Calu3 (cell line): ENCODE measurements at regions not wholly inside any gene's neighbourhood (a gene's known extent, or its start where the extent isn't known, plus 50 kb on each side); places are given as distances from the start of the nearest gene placed in this dataset.

Source experiments
- BruUV-seq: library from RNA; stranded (reverse); fragments of 400-500 nt; replicated peaks from 2 replicates; lab custom pipeline; 2021; lab: Mats Ljungman, UMichigan
- CTCF ChIA-PET: fragments of 300-600 bp; sonication (Branson Sonifier 250); formaldehyde crosslinking; loops from one replicate; lab custom pipeline; 2022; ENCODE audit warnings: antibody characterized with exemption; lab: Charles Lee
- DNase-seq: peaks from one replicate; pipeline ENCODE4 v3.0.0; 2022
- H3K27ac Mint-ChIP-seq: one replicate; pipeline ENCODE4 v1.8.0; 2022; ENCODE audit warnings: mixed read lengths; ENCODE audit not compliant: unreplicated experiment
- H3K27me3 Mint-ChIP-seq: one replicate; pipeline ENCODE4 v1.8.0; 2022; ENCODE audit warnings: mixed read lengths; ENCODE audit not compliant: unreplicated experiment
- H3K36me3 Mint-ChIP-seq: one replicate; pipeline ENCODE4 v1.8.0; 2022; ENCODE audit warnings: mild to moderate bottlenecking, moderate library complexity, mixed read lengths; ENCODE audit not compliant: insufficient read depth, unreplicated experiment
- H3K4me1 Mint-ChIP-seq: one replicate; pipeline ENCODE4 v1.8.0; 2022; ENCODE audit warnings: mild to moderate bottlenecking, low read depth, mixed read lengths; ENCODE audit not compliant: unreplicated experiment
- H3K4me3 Mint-ChIP-seq: one replicate; pipeline ENCODE4 v1.8.0; 2022; ENCODE audit warnings: mild to moderate bottlenecking, low read depth, moderate library complexity, mixed read lengths; ENCODE audit not compliant: unreplicated experiment
- H3K9me3 Mint-ChIP-seq: one replicate; pipeline ENCODE4 v1.8.0; 2022; ENCODE audit warnings: low read depth, mixed read lengths; ENCODE audit not compliant: unreplicated experiment
- intact Hi-C: fragments of 100-400 bp; cut with micrococcal nuclease; formaldehyde crosslinking; loops from one replicate; pipeline ENCODE4 v1.10.0; 2022; ENCODE audit not compliant: unreplicated experiment
- TF ChIP-seq, protein P1 (sequence below): fragments of 200-600 bp; IDR thresholded peaks from one replicate; pipeline ENCODE4 v1.8.0; 2022; ENCODE audit warnings: antibody characterized with exemption; ENCODE audit not compliant: unreplicated experiment

DNA sequence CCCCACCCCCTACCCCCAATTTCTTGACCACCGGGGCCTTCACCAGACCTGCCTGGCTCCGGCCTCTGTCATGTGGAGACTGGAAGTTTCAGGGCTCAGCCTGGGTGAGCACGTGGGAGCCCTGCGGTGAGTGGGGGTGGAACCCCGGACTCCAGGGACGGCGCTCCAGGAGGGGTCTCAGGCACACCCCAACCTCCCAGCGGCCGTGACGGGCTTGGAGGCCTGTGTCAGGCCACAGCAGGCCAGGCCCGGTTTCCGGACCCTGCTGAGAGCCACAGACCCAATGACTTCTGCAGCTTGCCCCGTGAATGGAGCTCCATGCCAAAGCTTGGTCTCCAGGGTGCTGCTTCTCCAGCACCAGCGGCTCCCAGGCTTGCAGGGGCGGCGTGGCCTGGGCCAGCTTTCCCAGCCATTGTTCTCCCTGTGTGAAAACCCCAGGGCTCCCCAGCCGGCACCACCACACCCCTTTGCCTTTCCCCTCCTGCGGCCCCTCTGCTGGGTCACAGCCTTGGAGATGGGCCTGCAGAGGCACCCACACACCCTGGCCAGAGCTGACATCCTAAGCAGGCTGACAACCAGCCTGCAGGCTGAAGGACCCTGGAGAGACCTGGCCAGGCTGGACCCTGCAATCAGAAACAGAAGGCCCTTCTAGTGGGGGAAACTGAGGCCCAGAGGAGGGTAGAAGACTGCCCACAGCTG, 186.2 kb upstream of the C14orf180 start:
- Mint-ChIP-seq H3K4me3 (no peak overlapping the region), H3K27ac (no peak overlapping the region), H3K9me3 (peaks cover 7% of the 10 kb centered on the region), H3K27me3 (peaks cover 88% of the 10 kb centered on the region), H3K36me3 (no peaks in the 10 kb centered on the region), H3K4me1 (no peaks in the 10 kb centered on the region)
- TF ChIP-seq, protein P1, sequence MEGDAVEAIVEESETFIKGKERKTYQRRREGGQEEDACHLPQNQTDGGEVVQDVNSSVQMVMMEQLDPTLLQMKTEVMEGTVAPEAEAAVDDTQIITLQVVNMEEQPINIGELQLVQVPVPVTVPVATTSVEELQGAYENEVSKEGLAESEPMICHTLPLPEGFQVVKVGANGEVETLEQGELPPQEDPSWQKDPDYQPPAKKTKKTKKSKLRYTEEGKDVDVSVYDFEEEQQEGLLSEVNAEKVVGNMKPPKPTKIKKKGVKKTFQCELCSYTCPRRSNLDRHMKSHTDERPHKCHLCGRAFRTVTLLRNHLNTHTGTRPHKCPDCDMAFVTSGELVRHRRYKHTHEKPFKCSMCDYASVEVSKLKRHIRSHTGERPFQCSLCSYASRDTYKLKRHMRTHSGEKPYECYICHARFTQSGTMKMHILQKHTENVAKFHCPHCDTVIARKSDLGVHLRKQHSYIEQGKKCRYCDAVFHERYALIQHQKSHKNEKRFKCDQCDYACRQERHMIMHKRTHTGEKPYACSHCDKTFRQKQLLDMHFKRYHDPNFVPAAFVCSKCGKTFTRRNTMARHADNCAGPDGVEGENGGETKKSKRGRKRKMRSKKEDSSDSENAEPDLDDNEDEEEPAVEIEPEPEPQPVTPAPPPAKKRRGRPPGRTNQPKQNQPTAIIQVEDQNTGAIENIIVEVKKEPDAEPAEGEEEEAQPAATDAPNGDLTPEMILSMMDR = no peak
- no peak for DNase-seq
- BruUV-seq = no TSS peak
- CTCF ChIA-PET = interaction anchor here (0.7 kb wide), 1 partner anchor 60 kb away, joined by 3 read pairs; no protein-coding TSS in a partner anchor
- intact Hi-C loops = no loop called here

- peaks cover 91% of the 10 kb centered on the region for H3K27me3 Mint-ChIP-seq
- H3K9me3 Mint-ChIP-seq = peaks cover 7% of the 10 kb centered on the region
- no peaks in the 10 kb centered on the region for H3K36me3 Mint-ChIP-seq
- no peak for DNase-seq
- TF ChIP-seq, protein P1 = no peak
- no peak overlapping the region for H3K4me3 Mint-ChIP-seq
- intact Hi-C loops = no loop called here
- H3K27ac Mint-ChIP-seq = no peak overlapping the region
- CTCF ChIA-PET = interaction anchor here (0.7 kb wide), 2 partner anchors 60 to 170 kb away, joined by 3 to 4 read pairs; no protein-coding TSS in a partner anchor
- H3K4me1 Mint-ChIP-seq = no peaks in the 10 kb centered on the region
- no TSS peak for BruUV-seq
Measured at GRCh38 chr14:104393898-104394381, 185.6 kb upstream of the C14orf180 start.

DNA sequence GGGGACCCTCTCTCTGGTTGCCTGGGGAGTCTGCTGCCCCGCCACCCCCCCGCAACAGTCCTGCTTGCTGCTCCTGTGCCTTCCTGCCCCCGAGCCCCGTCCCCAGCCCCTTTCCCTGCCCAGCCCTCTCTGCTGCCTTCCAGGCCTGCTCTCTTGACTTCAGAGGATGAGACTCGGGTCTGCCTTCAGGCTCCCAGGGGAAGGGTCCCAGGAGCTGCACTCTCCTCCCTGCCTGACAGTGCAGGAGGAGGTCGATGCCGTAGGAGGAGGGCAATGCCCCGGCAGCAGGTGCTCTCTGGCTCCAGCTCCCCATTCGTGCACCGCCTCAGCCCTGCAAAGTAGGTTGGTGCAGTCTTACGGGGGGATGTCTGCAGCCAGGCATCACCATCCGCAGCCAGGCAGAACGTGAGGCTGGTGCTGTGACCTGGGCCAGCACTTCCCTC, 185.1 kb upstream of the C14orf180 start:
- no peak overlapping the region for H3K4me3 Mint-ChIP-seq
- H3K27ac Mint-ChIP-seq = no peak overlapping the region
- CTCF ChIA-PET = interaction anchor here (0.7 kb wide), 2 partner anchors 59 to 170 kb away, joined by 3 to 4 read pairs; no protein-coding TSS in a partner anchor
- peaks cover 7% of the 10 kb centered on the region for H3K9me3 Mint-ChIP-seq
- TF ChIP-seq, protein P1 = no peak
- no peaks in the 10 kb centered on the region for H3K4me1 Mint-ChIP-seq
- intact Hi-C loops = no loop called here
- H3K36me3 Mint-ChIP-seq = no peaks in the 10 kb centered on the region
- BruUV-seq = no TSS peak
- no peak for DNase-seq
- peaks cover 93% of the 10 kb centered on the region for H3K27me3 Mint-ChIP-seq

- TF ChIP-seq, protein P1 = no peak
- H3K27me3 Mint-ChIP-seq = peaks cover 93% of the 10 kb centered on the region
- DNase-seq = no peak
- CTCF ChIA-PET = no interaction called here
- no peaks in the 10 kb centered on the region for H3K4me1 Mint-ChIP-seq
- H3K36me3 Mint-ChIP-seq = no peaks in the 10 kb centered on the region
- intact Hi-C loops = no loop called here
- no TSS peak for BruUV-seq
- no peak overlapping the region for H3K27ac Mint-ChIP-seq
- H3K4me3 Mint-ChIP-seq = no peak overlapping the region
- peaks cover 7% of the 10 kb centered on the region for H3K9me3 Mint-ChIP-seq
Measured at GRCh38 chr14:104395276-104395675, 184.3 kb upstream of the C14orf180 start.
